Kidney epithelial cell (primary cell): ENCODE measurements at regions not wholly inside any gene's neighbourhood (a gene's known extent, or its start where the extent isn't known, plus 50 kb on each side); places are given as distances from the start of the nearest gene placed in this dataset.

ENCODE experiments used
- DNase-seq: peaks from one replicate; pipeline ENCODE4 v3.0.0-alpha.2; 2010; ENCODE audit warnings: low read depth
- H3K27me3 ChIP-seq: 2 replicates; pipeline ENCODE4 v1.6.0; 2011; ENCODE audit warnings: low read length; ENCODE audit not compliant: control insufficient read depth, insufficient read depth
- H3K36me3 ChIP-seq: 2 replicates; pipeline ENCODE4 v1.5.1; 2011; ENCODE audit warnings: low read length; ENCODE audit not compliant: control insufficient read depth, insufficient read depth
- H3K4me3 ChIP-seq: 2 replicates; pipeline ENCODE4 v1.5.1; 2011; ENCODE audit warnings: low read depth, mild to moderate bottlenecking, control low read depth, low read length
- CTCF ChIP-seq: IDR thresholded peaks from 2 replicates; pipeline ENCODE4 v1.5.1; 2011; ENCODE audit warnings: mild to moderate bottlenecking, moderate library complexity, low read length, control low read depth, inconsistent platforms; ENCODE audit not compliant: insufficient read depth, poor library complexity, severe bottlenecking

DNA sequence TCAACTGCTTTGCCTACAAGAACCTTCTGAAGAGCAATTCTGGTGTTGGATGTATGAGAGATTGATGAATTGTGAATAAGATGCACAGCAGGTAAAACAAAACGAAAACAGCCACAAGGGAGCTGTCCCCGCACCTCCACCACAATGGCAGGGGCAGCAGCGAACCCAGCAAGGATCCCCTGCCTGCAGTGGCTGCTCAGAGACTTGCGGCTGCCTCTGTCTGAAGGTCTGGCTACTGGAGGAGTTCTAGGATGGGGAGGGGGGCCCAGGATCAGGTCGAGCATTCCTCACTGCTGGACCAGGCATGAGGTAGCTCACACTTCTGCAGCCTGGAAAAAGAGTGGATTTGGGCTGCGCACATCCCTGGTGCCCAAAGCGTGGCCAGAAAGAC lies 523.5 kb downstream of the CDH26 start:
- no peak for TF ChIP-seq CTCF
- no peak overlapping the region for H3K4me3 ChIP-seq
- H3K27me3 ChIP-seq: no peaks in the 10 kb centered on the region
- no peaks in the 10 kb centered on the region for H3K36me3 ChIP-seq
- DNase-seq: no peak

DNA sequence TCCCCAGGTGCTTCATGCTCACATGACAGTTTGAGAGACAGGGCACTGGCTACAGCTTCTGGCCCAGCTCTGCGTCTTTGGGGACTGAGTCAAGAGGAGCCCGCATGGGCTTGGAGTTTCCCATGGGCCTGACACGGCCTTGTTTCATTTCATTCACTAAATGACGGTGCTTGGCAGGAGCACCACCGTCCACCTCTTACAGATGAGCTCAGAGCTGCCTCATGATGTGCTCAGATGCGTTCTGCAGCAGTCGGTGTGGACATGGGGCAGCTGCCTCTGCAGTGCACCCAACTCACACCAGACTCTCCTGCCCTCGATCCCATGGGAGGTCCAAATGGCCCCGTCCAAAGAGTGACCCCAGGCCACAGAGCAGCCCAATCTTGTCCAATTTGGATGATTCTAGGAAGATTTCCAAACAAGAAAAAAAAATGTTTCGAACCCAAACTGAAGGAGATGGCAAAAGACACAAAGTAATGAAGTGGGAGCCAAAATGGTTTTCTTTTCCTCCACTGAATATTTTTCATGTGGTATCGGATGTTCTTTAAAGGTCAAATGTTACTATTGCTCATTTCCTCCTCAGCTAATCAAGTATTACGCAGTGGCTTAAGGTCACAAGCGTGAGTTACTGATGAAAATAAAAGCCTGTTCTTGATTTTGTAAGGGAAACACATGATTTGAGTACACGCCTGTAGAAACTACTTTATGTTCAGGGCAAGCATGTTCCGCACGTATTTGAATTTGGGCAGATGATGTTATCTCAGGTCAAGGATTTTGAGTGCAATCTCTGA lies 524.2 kb downstream of the CDH26 start:
- DNase-seq: no peak
- H3K36me3 ChIP-seq: no peaks in the 10 kb centered on the region
- H3K4me3 ChIP-seq: no peak overlapping the region
- TF ChIP-seq CTCF: no peak
- H3K27me3 ChIP-seq: no peaks in the 10 kb centered on the region

- DNase-seq: no peak
- Histone ChIP-seq H3K4me3 (no peak overlapping the region), H3K27me3 (no peaks in the 10 kb centered on the region), H3K36me3 (no peaks in the 10 kb centered on the region)
- no peak for TF ChIP-seq CTCF
These were observed 525.1 kb downstream of the CDH26 start for GRCh38 chr20:60483371-60483770.

DNA sequence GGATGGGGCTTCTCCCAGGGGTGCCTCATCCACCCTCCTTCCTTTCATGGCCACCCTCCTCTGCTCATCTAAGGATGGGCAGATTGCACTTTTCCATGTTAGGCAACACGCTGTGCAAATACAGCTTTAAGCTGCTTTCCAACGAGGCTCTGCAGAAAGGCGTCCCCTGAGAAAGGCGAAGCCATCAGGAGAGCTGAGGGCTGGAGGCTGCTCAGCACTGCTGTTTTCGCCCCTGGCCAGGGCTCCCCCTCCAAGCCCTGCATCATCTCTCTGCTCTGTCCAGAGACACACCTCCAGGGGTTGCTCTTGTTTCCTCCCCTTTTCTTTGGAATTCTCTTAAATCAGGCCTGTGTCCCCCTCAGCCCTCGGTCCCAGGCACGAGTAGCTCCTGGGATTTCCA lies 526.1 kb downstream of the CDH26 start:
- no peaks in the 10 kb centered on the region for H3K27me3 ChIP-seq
- no peak overlapping the region for H3K4me3 ChIP-seq
- no peak for DNase-seq
- no peak for TF ChIP-seq CTCF
- no peaks in the 10 kb centered on the region for H3K36me3 ChIP-seq

DNA sequence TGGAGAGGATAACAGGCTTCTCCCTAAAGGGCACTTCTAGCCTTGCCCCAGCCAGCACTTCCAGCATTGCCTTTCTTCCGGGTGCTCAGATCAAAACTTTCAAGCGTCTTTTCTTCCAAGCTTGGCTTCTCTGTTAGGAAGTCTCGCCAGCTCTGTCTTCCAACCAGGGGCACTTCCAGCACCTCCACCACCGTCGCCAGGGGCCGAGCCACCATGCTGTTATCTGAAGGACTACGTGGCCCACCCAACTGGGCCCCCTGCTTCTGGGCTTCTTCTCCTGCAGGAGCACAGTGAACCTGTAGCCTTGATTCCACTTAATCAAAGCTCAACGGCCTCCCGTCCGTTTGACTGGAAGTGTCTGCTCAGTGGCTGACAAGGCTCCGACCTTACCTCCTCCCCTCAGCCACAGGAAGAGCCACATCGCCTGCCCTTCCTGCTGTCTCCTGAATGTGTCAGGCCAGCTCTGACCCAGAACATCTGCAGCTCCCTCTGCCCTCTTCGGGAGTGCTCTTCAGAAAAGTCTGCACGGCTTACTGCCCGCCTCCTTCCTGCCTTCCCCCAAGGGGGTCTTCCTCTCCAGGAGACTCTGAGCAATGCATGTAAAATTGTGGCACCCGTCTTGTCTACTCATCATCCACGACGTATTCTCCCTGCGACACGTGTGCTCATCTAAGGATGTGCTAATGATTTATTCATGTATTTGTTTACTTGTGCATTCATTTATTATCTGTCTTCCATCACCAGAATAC lies 527.0 kb downstream of the CDH26 start:
- TF ChIP-seq CTCF: no peak
- DNase-seq: no peak
- Histone ChIP-seq H3K36me3 (no peaks in the 10 kb centered on the region), H3K4me3 (no peak overlapping the region), H3K27me3 (no peaks in the 10 kb centered on the region)
